Kidney (tissue), 13 donors: ENCODE measurements at regions not wholly inside any gene's neighbourhood (a gene's known extent, or its start where the extent isn't known, plus 50 kb on each side); places are given as distances from the start of the nearest gene placed in this dataset.

Experiments
- DNase-seq, 5 donors: peaks; one replicate each; pipeline ENCODE4 v3.0.0-alpha.2; 2013 to 2020
- FAIRE-seq: peaks from 2 replicates; lab custom pipeline; 2012; peaks lifted over from hg19 to GRCh38; lab: Jason Lieb, UNC
- H3K27ac ChIP-seq, 2 donors: one replicate each; pipeline ENCODE4 v1.7.0; 2013; ENCODE audit warnings: low read depth in 2 of 2, low read length in 2 of 2, inconsistent platforms in 1 of 2
- H3K27me3 ChIP-seq: one replicate; pipeline ENCODE4 v1.7.1; 2013; ENCODE audit warnings: low read length, inconsistent platforms; ENCODE audit not compliant: control insufficient read depth, insufficient read depth
- H3K36me3 ChIP-seq, 3 donors: one replicate each; pipeline versions ENCODE4 v1.7.0 to v1.7.1; 2013; ENCODE audit warnings: low read length in 3 of 3, control low read depth in 1 of 3, inconsistent platforms in 1 of 3; ENCODE audit not compliant: insufficient read depth in 3 of 3, control insufficient read depth in 2 of 3
- H3K4me1 ChIP-seq, 3 donors: one replicate each; pipeline versions ENCODE4 v1.7.0 to v1.7.1; 2013; ENCODE audit warnings: low read length in 3 of 3, inconsistent platforms in 1 of 3, low read depth in 1 of 3; ENCODE audit not compliant: control insufficient read depth in 2 of 3, insufficient read depth in 2 of 3
- H3K4me3 ChIP-seq, 3 donors: one replicate each; pipeline versions ENCODE4 v1.7.0 to v1.8.1; 2013; ENCODE audit warnings: low read length in 3 of 3, control low read depth in 1 of 3, inconsistent platforms in 1 of 3
- H3K9ac ChIP-seq, 3 donors: one replicate each; pipeline versions ENCODE4 v1.7.0 to v1.7.1; 2013; ENCODE audit warnings: low read length in 3 of 3, control low read depth in 1 of 3, inconsistent platforms in 1 of 3
- H3K9me3 ChIP-seq, 3 donors: one replicate each; pipeline versions ENCODE4 v1.7.0 to v1.7.1; 2013; ENCODE audit warnings: low read length in 3 of 3, control low read depth in 1 of 3, inconsistent platforms in 1 of 3; ENCODE audit not compliant: control insufficient read depth in 2 of 3, insufficient read depth in 1 of 3
- intact Hi-C: fragments of 100-400 bp; cut with DNase I; formaldehyde crosslinking; loops from one replicate; pipeline ENCODE4 v1.11.1; 2022
- TF ChIP-seq, protein P1 (sequence below): IDR thresholded peaks from 3 replicates; pipeline ENCODE4 v1.5.1; 2012; ENCODE audit warnings: mild to moderate bottlenecking, moderate library complexity, borderline replicate concordance; ENCODE audit not compliant: insufficient read depth; ENCODE audit errors: extremely low read depth
- donor health status: control.
- donor health status: control.
- donor health status: control.
- donor health status: control.
- donor health status: control.
- donor health status: DM: yes; HTN: yes; CAD: no.
- donor health status: Normal renal cell carcinoma (clear cell type).

DNA sequence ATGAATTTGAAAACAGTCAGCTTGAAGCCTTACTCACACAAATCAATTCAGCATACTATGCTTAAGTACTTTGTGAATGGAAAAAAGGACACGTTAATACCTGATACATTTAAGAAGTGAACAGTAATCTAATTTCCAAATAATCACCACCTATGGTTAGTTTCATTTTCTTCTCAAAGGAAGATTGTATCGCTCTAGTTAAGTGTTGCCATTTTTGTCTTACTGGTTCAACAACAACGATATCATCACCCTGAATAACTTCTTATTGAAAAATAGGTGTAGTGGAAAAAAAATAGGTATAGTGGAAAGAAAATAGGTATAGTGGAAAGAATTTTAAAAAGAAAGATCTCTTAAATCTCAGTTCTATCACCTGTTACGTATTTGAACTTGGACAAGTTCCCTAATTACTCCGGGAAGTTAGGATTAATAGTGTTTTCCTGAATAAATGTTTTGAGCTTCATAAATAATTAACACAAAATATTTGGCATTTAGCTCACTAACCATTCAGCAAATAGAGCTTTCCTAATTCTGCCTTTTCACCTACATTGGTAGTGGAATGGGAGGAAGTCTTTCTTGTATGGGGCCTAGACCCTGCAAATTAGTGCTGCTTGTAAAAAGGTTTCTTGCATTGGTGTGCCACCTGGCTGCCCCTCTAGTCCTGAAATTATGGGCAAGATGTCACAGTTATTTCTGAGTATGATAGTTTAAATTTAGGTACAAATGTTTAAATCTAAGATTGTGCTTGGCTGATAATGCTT, 502.6 kb upstream of the NMUR2 start:
- Histone ChIP-seq H3K4me1 (no peaks in the 10 kb centered on the region), H3K27me3 (no peaks in the 10 kb centered on the region), H3K27ac (no peak overlapping the region), H3K4me3 (no peak overlapping the region), H3K9ac (no peak overlapping the region), H3K36me3 (no peaks in the 10 kb centered on the region), H3K9me3 (no peaks in the 10 kb centered on the region)
- intact Hi-C loops = no loop called here
- TF ChIP-seq, protein P1, sequence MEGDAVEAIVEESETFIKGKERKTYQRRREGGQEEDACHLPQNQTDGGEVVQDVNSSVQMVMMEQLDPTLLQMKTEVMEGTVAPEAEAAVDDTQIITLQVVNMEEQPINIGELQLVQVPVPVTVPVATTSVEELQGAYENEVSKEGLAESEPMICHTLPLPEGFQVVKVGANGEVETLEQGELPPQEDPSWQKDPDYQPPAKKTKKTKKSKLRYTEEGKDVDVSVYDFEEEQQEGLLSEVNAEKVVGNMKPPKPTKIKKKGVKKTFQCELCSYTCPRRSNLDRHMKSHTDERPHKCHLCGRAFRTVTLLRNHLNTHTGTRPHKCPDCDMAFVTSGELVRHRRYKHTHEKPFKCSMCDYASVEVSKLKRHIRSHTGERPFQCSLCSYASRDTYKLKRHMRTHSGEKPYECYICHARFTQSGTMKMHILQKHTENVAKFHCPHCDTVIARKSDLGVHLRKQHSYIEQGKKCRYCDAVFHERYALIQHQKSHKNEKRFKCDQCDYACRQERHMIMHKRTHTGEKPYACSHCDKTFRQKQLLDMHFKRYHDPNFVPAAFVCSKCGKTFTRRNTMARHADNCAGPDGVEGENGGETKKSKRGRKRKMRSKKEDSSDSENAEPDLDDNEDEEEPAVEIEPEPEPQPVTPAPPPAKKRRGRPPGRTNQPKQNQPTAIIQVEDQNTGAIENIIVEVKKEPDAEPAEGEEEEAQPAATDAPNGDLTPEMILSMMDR = no peak
- DNase-seq (no peak), FAIRE-seq (no peak)

GRCh38 chr5:152912924-152913323, 507.8 kb upstream of the NMUR2 start:
- DNase-seq (no peak), FAIRE-seq (no peak)
- Histone ChIP-seq H3K36me3 (no peaks in the 10 kb centered on the region), H3K9ac (no peak overlapping the region), H3K27ac (no peak overlapping the region), H3K4me1 (no peaks in the 10 kb centered on the region), H3K27me3 (no peaks in the 10 kb centered on the region), H3K9me3 (no peaks in the 10 kb centered on the region), H3K4me3 (no peak overlapping the region)
- TF ChIP-seq, protein P1 = no peak
- intact Hi-C loops = no loop called here

DNA sequence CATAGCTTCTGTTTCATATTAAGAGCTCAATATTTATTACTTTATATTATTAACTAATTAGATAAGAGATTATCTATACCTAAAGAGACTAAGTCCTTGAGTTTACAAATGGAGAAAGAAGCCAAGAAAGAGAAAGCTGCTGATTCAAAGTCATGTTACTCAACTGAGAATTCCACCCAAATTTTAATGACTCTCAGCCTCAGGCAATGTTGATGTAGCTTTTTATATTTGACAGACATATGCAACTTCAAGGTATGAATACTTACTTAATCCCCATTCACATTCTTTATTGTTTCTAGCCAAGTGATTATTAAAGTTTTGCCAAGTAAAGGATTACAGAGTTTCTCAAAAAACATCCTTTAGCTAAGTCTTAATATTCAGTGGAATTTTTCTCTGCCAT, 527.5 kb upstream of the NMUR2 start:
- TF ChIP-seq, protein P1 = no peak
- intact Hi-C loops = no loop called here
- no peak for DNase-seq
- no peak for FAIRE-seq
- no peaks in the 10 kb centered on the region for H3K4me1 ChIP-seq
- no peak overlapping the region for H3K27ac ChIP-seq
- no peak overlapping the region for H3K4me3 ChIP-seq
- H3K27me3 ChIP-seq = no peaks in the 10 kb centered on the region
- H3K9ac ChIP-seq = no peak overlapping the region
- no peaks in the 10 kb centered on the region for H3K36me3 ChIP-seq
- peaks cover 0 to 2% (median 0%) of the 10 kb centered on the region in 3 donors for H3K9me3 ChIP-seq

DNA sequence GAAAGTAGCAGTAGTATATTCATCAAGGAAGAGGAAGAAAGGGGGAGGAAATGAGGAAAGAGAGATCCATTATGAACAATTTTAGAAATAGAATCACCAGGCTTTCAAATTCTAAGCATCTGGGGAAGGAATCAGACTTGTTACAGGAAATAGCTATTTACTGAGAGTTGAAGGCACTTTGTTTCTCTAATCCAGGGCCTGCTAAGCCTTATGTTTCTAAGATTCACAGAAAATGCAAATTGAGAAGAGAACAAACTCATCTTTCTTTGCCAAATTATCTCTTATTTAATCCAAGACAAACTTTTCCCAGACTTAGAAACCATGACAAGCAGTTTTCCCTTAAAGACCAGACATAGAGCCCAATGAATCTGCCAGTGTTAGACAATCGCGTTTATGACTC, 528.0 kb upstream of the NMUR2 start:
- FAIRE-seq = no peak
- no peak for DNase-seq
- TF ChIP-seq, protein P1 = no peak
- Histone ChIP-seq H3K9me3 (peaks cover 0 to 2% (median 0%) of the 10 kb centered on the region in 3 donors), H3K27ac (no peak overlapping the region), H3K36me3 (no peaks in the 10 kb centered on the region), H3K4me3 (no peak overlapping the region), H3K9ac (no peak overlapping the region), H3K27me3 (no peaks in the 10 kb centered on the region), H3K4me1 (no peaks in the 10 kb centered on the region)
- intact Hi-C loops = no loop called here
